Psoas muscle (tissue), 7 donors: ENCODE measurements at regions not wholly inside any gene's neighbourhood (a gene's known extent, or its start where the extent isn't known, plus 50 kb on each side); places are given as distances from the start of the nearest gene placed in this dataset.
"Not testable (repeated sequence)": the region's sequence is repeated elsewhere in the genome, so short reads cannot be mapped to it uniquely, and the experiment has no call there.

ENCODE experiments used
- ATAC-seq, 4 donors: fragments of 200-7000 bp; cut with Tn5 transposase; one replicate each; pipeline ENCODE4 v1.9.1; 2020; ENCODE audit warnings: moderate library complexity in 3 of 4, mild to moderate bottlenecking in 2 of 4
- DNase-seq, 2 donors: peaks; one replicate each; pipeline ENCODE4 v3.0.0-alpha.2; 2020
- H3K27ac ChIP-seq: fragments of 200-600 bp; one replicate; pipeline ENCODE4 v1.8.0; 2022
- H3K27me3 ChIP-seq, 3 donors: fragments of 200-600 bp in 1 of 3; one replicate each; pipeline versions ENCODE4 v1.6.1 to v1.8.0; 2013 to 2022; ENCODE audit warnings: low read length in 2 of 3, mild to moderate bottlenecking in 2 of 3, moderate library complexity in 1 of 3; ENCODE audit not compliant: insufficient read depth in 3 of 3
- H3K36me3 ChIP-seq, 2 donors: fragments of 200-600 bp in 1 of 2; one replicate each; pipeline versions ENCODE4 v1.6.1 to v1.8.0; 2013 to 2022; ENCODE audit warnings: low read depth in 1 of 2, mild to moderate bottlenecking in 1 of 2, moderate library complexity in 1 of 2; ENCODE audit not compliant: insufficient read depth in 1 of 2
- H3K4me1 ChIP-seq: fragments of 200-600 bp; one replicate; pipeline ENCODE4 v1.8.0; 2022
- H3K4me3 ChIP-seq: fragments of 200-600 bp; one replicate; pipeline ENCODE4 v1.8.0; 2022; ENCODE audit warnings: mild to moderate bottlenecking
- H3K9me3 ChIP-seq: fragments of 200-600 bp; one replicate; pipeline ENCODE4 v1.8.0; 2022
- CTCF ChIP-seq: fragments of 200-600 bp; IDR thresholded peaks from one replicate; pipeline ENCODE4 v1.8.0; 2022; ENCODE audit warnings: antibody characterized with exemption
- WGBS, 3 donors: extraction: QIAGEN DNeasy Blood & Tissue Kit; methylation state at CpG; one replicate each; pipeline versions ENCODE4 v1.1.6 to v1.1.7; 2013; 5-methylcytosine and 5-hydroxymethylcytosine counted together
- intact Hi-C, 2 donors: fragments of 100-400 bp; cut with DNase I; formaldehyde crosslinking; loops; one replicate each; pipeline versions ENCODE4 v1.11.0 to v1.14.2; 2022
- donor health status: healthy with polysubstance abuse.
- donor health status: DM: no; HTN: no; CAD: no; lungs with moderate emphysema.
- donor health status: Bipolar disorder and iron deficiency.
- donor health status: healthy.
- donor health status: DM: yes; HTN: yes; CAD: no.
- donor health status: DM: no; HTN: no; CAD: no.
- donor health status: DM: yes; HTN: yes; CAD: no.

GRCh38 chr7:54419209-54419608, 123.0 kb upstream of the VSTM2A start:
- H3K4me1 ChIP-seq, result no peaks in the 10 kb centered on the region
- no peaks in the 10 kb centered on the region for H3K36me3 ChIP-seq
- no peak for TF ChIP-seq CTCF
- H3K9me3 ChIP-seq, result no peaks in the 10 kb centered on the region
- no peak overlapping the region for H3K27ac ChIP-seq
- H3K27me3 ChIP-seq, result no peaks in the 10 kb centered on the region
- no peak overlapping the region for H3K4me3 ChIP-seq
- DNase-seq (no peak), ATAC-seq (no peak)
- 82 to 92% (median 84%) methylated on average over 15 of the region's 15 CpGs for WGBS, 3 donors
- intact Hi-C loops, result no loop called here

GRCh38 chr7:54426406-54426805, 115.8 kb upstream of the VSTM2A start:
- Histone ChIP-seq H3K27me3 (no peaks in the 10 kb centered on the region), H3K36me3 (no peaks in the 10 kb centered on the region), H3K9me3 (no peaks in the 10 kb centered on the region), H3K27ac (no peak overlapping the region), H3K4me3 (no peak overlapping the region), H3K4me1 (no peaks in the 10 kb centered on the region)
- WGBS, 3 donors, result 86 to 88% (median 87%) methylated on average over 2 of the region's 2 CpGs
- DNase-seq (no peak), ATAC-seq (no peak)
- intact Hi-C loops, result no loop called here
- TF ChIP-seq CTCF, result no peak

- intact Hi-C loops, result no loop called here
- TF ChIP-seq CTCF, result no peak
Observed at GRCh38 chr7:54429111-54429510, 113.1 kb upstream of the VSTM2A start.

GRCh38 chr7:54439391-54439790, 102.8 kb upstream of the VSTM2A start:
- 82 to 91% (median 83%) methylated on average over 5 of the region's 5 CpGs for WGBS, 3 donors
- no peak overlapping the region for H3K27ac ChIP-seq
- H3K9me3 ChIP-seq, result peaks cover 4% of the 10 kb centered on the region
- no peak for TF ChIP-seq CTCF
- H3K4me3 ChIP-seq, result no peak overlapping the region
- DNase-seq, result no peak
- intact Hi-C loops, result no loop called here
- H3K36me3 ChIP-seq, result no peaks in the 10 kb centered on the region
- H3K4me1 ChIP-seq, result no peaks in the 10 kb centered on the region
- no peaks in the 10 kb centered on the region for H3K27me3 ChIP-seq
- no peak for ATAC-seq

More at GRCh38 chr7:54429111-54429510, 113.1 kb upstream of the VSTM2A start:
- DNase-seq, result no peak
- no peak overlapping the region for H3K27ac ChIP-seq
- H3K4me1 ChIP-seq, result no peaks in the 10 kb centered on the region
- no peak for ATAC-seq
- H3K36me3 ChIP-seq, result no peaks in the 10 kb centered on the region
- no peaks in the 10 kb centered on the region for H3K9me3 ChIP-seq
- H3K27me3 ChIP-seq, result no peaks in the 10 kb centered on the region
- no peak overlapping the region for H3K4me3 ChIP-seq

- H3K27me3 ChIP-seq, H3K36me3 ChIP-seq, H3K9me3 ChIP-seq, H3K4me3 ChIP-seq, intact Hi-C loops, ATAC-seq, H3K4me1 ChIP-seq, DNase-seq, H3K27ac ChIP-seq: not testable (repeated sequence)
- 95 to 96% (median 96%) methylated on average over 34 of the region's 34 CpGs for WGBS, 3 donors
Observed at GRCh38 chr7:54444046-54444686, 98.0 kb upstream of the VSTM2A start.

GRCh38 chr7:54453168-54453567, 89.0 kb upstream of the VSTM2A start:
- intact Hi-C loops, ATAC-seq, H3K4me1 ChIP-seq, DNase-seq, H3K36me3 ChIP-seq, H3K9me3 ChIP-seq, H3K4me3 ChIP-seq, H3K27me3 ChIP-seq, H3K27ac ChIP-seq: not testable (repeated sequence)
- 63 to 79% (median 73%) methylated on average over 1 of the region's 1 CpG for WGBS, 3 donors

GRCh38 chr7:54454700-54455099, 87.5 kb upstream of the VSTM2A start:
- H3K27ac ChIP-seq, ATAC-seq, H3K36me3 ChIP-seq, DNase-seq, H3K4me3 ChIP-seq, H3K9me3 ChIP-seq, H3K4me1 ChIP-seq, intact Hi-C loops, H3K27me3 ChIP-seq: not testable (repeated sequence)
- 72 to 81% (median 77%) methylated on average over 6 of the region's 6 CpGs for WGBS, 3 donors
